SK-N-SH treated with all-trans-retinoic acid at 6 μM for 48 hours (cell line): ENCODE measurements at regions not wholly inside any gene's neighbourhood (a gene's known extent, or its start where the extent isn't known, plus 50 kb on each side); places are given as distances from the start of the nearest gene placed in this dataset.

Experiments
- ARNTL ChIP-seq: fragments of 450-650 bp; formaldehyde crosslinking; IDR thresholded peaks from 2 replicates; pipeline ENCODE4 v1.5.0; 2020; ENCODE audit warnings: low read depth, mild to moderate bottlenecking, moderate library complexity, borderline replicate concordance
- BACH2 ChIP-seq: fragments of 250-450 bp; sonication (Bioruptor Pico); IDR thresholded peaks from 2 replicates; pipeline ENCODE4 v1.9.0; 2021; ENCODE audit warnings: mild to moderate bottlenecking, borderline replicate concordance
- CSDC2 ChIP-seq: fragments of 250-450 bp; sonication (Bioruptor Pico); IDR thresholded peaks from 2 replicates; pipeline ENCODE4 v1.5.0; 2020; ENCODE audit warnings: mild to moderate bottlenecking, moderate library complexity
- ESRRG ChIP-seq: fragments of 250-450 bp; sonication (Bioruptor Pico); IDR thresholded peaks from 2 replicates; pipeline ENCODE4 v1.6.1; 2021; ENCODE audit warnings: mild to moderate bottlenecking
- ISL1 ChIP-seq: fragments of 250-450 bp; sonication (Bioruptor Pico); IDR thresholded peaks from 2 replicates; pipeline ENCODE4 v2.1.2; 2022; ENCODE audit warnings: mild to moderate bottlenecking, moderate library complexity
- RARB ChIP-seq: fragments of 250-450 bp; sonication (Bioruptor Pico); IDR thresholded peaks from 2 replicates; pipeline ENCODE4 v1.8.0; 2021; ENCODE audit warnings: mild to moderate bottlenecking, moderate library complexity
- SNAI2 ChIP-seq: fragments of 250-450 bp; sonication (Bioruptor Pico); IDR thresholded peaks from 2 replicates; pipeline ENCODE4 v1.5.0; 2020; ENCODE audit warnings: mild to moderate bottlenecking, moderate library complexity
- ZFP3 ChIP-seq: fragments of 250-450 bp; sonication (Bioruptor Pico); IDR thresholded peaks from 2 replicates; pipeline ENCODE4 v1.5.0; 2020; ENCODE audit warnings: mild to moderate bottlenecking, moderate library complexity
- ZFP30 ChIP-seq: fragments of 450-650 bp; formaldehyde crosslinking; IDR thresholded peaks from 2 replicates; pipeline ENCODE4 v1.5.0; 2022; ENCODE audit warnings: mild to moderate bottlenecking, moderate library complexity
- ZNF565 ChIP-seq: fragments of 450-650 bp; formaldehyde crosslinking; conservative IDR thresholded peaks from 2 replicates; pipeline ENCODE4 v1.5.0; 2020; ENCODE audit warnings: low read depth, mild to moderate bottlenecking, moderate library complexity
- ZNF70 ChIP-seq: fragments of 450-650 bp; formaldehyde crosslinking; IDR thresholded peaks from 2 replicates; pipeline ENCODE4 v1.5.0; 2020; ENCODE audit warnings: mild to moderate bottlenecking, moderate library complexity
- TF ChIP-seq, protein P1 (sequence below): fragments of 250-450 bp; sonication (Bioruptor Pico); IDR thresholded peaks from 2 replicates; pipeline ENCODE4 v1.8.0; 2020; ENCODE audit warnings: mild to moderate bottlenecking, moderate library complexity, borderline replicate concordance
- TF ChIP-seq, protein P2 (sequence below): fragments of 250-450 bp; sonication (Bioruptor Pico); IDR thresholded peaks from 2 replicates; pipeline ENCODE4 v1.5.0; 2020; ENCODE audit warnings: mild to moderate bottlenecking, moderate library complexity
- TF ChIP-seq, protein P3 (sequence below): fragments of 250-450 bp; sonication (Bioruptor Pico); IDR thresholded peaks from 2 replicates; pipeline ENCODE4 v1.5.1; 2021; ENCODE audit warnings: mild to moderate bottlenecking, moderate library complexity

DNA sequence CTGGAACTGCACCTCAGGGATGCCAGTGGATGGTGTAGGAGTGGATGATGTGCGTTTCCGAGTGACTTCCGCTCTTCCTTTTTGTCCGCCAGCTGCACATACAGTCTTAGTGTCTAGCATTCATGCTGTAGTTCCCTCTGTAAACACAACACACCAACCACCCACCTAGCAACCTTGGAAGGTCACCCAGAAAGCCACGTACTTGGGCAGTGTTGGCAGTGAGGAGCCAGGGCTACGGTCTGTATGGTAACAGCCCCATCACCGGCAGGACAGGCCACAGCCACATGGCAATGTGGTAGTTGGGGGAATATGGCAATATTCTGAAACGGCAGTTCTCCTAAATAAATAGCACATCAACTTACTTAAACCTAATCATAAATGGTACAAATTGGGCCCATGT, 613.5 kb upstream of the MGMT start:
- no peak for TF ChIP-seq CSDC2 (CRISPR knock-in tag)
- no peak for TF ChIP-seq ISL1 (CRISPR knock-in tag)
- no peak for TF ChIP-seq SNAI2 (CRISPR knock-in tag)
- no peak for TF ChIP-seq BACH2 (CRISPR knock-in tag)
- no peak for TF ChIP-seq ESRRG (CRISPR knock-in tag)
- no peak for TF ChIP-seq RARB
- TF ChIP-seq, protein P1, sequence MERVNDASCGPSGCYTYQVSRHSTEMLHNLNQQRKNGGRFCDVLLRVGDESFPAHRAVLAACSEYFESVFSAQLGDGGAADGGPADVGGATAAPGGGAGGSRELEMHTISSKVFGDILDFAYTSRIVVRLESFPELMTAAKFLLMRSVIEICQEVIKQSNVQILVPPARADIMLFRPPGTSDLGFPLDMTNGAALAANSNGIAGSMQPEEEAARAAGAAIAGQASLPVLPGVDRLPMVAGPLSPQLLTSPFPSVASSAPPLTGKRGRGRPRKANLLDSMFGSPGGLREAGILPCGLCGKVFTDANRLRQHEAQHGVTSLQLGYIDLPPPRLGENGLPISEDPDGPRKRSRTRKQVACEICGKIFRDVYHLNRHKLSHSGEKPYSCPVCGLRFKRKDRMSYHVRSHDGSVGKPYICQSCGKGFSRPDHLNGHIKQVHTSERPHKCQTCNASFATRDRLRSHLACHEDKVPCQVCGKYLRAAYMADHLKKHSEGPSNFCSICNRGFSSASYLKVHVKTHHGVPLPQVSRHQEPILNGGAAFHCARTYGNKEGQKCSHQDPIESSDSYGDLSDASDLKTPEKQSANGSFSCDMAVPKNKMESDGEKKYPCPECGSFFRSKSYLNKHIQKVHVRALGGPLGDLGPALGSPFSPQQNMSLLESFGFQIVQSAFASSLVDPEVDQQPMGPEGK (CRISPR knock-in tag) = no peak
- no peak for TF ChIP-seq ZFP30 (CRISPR knock-in tag)
- no peak for TF ChIP-seq ZNF565 (CRISPR knock-in tag)
- TF ChIP-seq ZNF70 (CRISPR knock-in tag) = no peak
- no peak for TF ChIP-seq ZFP3 (CRISPR knock-in tag)
- TF ChIP-seq, protein P2, sequence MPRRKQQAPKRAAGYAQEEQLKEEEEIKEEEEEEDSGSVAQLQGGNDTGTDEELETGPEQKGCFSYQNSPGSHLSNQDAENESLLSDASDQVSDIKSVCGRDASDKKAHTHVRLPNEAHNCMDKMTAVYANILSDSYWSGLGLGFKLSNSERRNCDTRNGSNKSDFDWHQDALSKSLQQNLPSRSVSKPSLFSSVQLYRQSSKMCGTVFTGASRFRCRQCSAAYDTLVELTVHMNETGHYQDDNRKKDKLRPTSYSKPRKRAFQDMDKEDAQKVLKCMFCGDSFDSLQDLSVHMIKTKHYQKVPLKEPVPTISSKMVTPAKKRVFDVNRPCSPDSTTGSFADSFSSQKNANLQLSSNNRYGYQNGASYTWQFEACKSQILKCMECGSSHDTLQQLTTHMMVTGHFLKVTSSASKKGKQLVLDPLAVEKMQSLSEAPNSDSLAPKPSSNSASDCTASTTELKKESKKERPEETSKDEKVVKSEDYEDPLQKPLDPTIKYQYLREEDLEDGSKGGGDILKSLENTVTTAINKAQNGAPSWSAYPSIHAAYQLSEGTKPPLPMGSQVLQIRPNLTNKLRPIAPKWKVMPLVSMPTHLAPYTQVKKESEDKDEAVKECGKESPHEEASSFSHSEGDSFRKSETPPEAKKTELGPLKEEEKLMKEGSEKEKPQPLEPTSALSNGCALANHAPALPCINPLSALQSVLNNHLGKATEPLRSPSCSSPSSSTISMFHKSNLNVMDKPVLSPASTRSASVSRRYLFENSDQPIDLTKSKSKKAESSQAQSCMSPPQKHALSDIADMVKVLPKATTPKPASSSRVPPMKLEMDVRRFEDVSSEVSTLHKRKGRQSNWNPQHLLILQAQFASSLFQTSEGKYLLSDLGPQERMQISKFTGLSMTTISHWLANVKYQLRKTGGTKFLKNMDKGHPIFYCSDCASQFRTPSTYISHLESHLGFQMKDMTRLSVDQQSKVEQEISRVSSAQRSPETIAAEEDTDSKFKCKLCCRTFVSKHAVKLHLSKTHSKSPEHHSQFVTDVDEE = no peak
- TF ChIP-seq ARNTL = no peak
- TF ChIP-seq, protein P3, sequence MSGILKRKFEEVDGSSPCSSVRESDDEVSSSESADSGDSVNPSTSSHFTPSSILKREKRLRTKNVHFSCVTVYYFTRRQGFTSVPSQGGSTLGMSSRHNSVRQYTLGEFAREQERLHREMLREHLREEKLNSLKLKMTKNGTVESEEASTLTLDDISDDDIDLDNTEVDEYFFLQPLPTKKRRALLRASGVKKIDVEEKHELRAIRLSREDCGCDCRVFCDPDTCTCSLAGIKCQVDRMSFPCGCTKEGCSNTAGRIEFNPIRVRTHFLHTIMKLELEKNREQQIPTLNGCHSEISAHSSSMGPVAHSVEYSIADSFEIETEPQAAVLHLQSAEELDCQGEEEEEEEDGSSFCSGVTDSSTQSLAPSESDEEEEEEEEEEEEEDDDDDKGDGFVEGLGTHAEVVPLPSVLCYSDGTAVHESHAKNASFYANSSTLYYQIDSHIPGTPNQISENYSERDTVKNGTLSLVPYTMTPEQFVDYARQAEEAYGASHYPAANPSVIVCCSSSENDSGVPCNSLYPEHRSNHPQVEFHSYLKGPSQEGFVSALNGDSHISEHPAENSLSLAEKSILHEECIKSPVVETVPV (CRISPR knock-in tag) = no peak
